Stomach (tissue), 8 donors: ENCODE measurements at regions not wholly inside any gene's neighbourhood (a gene's known extent, or its start where the extent isn't known, plus 50 kb on each side); places are given as distances from the start of the nearest gene placed in this dataset.

Experiments
- DNase-seq, 2 donors: peaks; one replicate each; pipeline versions ENCODE4 v3.0.0 to v3.0.0-alpha.2; 2013 to 2019
- H3K27ac ChIP-seq, 5 donors: fragments of 200-600 bp in 4 of 5; sonication (generic) in 4 of 5; one replicate each; pipeline ENCODE4 v1.5.1; 2013 to 2019; ENCODE audit warnings: mild to moderate bottlenecking in 1 of 5, moderate library complexity in 1 of 5
- H3K27me3 ChIP-seq, 3 donors: fragments of 200-600 bp; sonication (generic); one replicate each; pipeline ENCODE4 v1.5.1; 2017 to 2019; ENCODE audit warnings: mixed run types in 1 of 3
- H3K36me3 ChIP-seq, 4 donors: fragments of 200-600 bp; sonication (generic); 1 replicate in 3 of 4; 2 replicates in 1 of 4; pipeline ENCODE4 v1.5.1; 2016 to 2019
- H3K4me1 ChIP-seq, 4 donors: fragments of 200-600 bp; sonication (generic); one replicate each; pipeline ENCODE4 v1.5.1; 2016 to 2019
- H3K4me3 ChIP-seq, 4 donors: fragments of 200-600 bp; sonication (generic) in 3 of 4; one replicate each; pipeline ENCODE4 v1.5.1; 2016 to 2019; ENCODE audit warnings: mild to moderate bottlenecking in 1 of 4
- H3K9me3 ChIP-seq, 4 donors: fragments of 200-600 bp; sonication (generic); one replicate each; pipeline ENCODE4 v1.5.1; 2016 to 2019
- EP300 ChIP-seq: sonication (generic); formaldehyde crosslinking; IDR thresholded peaks from one replicate; pipeline ENCODE4 v1.6.1; 2017; ENCODE audit warnings: antibody characterized with exemption
- POLR2A ChIP-seq, 4 donors: fragments of 450-650 bp; IDR thresholded peaks; one replicate each; pipeline ENCODE4 v1.6.1; 2016; ENCODE audit warnings: antibody characterized with exemption in 4 of 4, control low read depth in 2 of 4, mild to moderate bottlenecking in 1 of 4, moderate library complexity in 1 of 4
- POLR2AphosphoS5 ChIP-seq, 3 donors: sonication (generic); formaldehyde crosslinking; IDR thresholded peaks; one replicate each; pipeline ENCODE4 v1.6.1; 2016; ENCODE audit warnings: antibody characterized with exemption in 3 of 3
- whole genome bisulfite sequencing, 5 donors: extraction: QIAGEN DNeasy Blood & Tissue Kit in 3 of 5; methylation state at CpG; one replicate each; pipeline versions ENCODE4 v1.1.5 to v1.1.7; 2013 to 2018; 5-methylcytosine and 5-hydroxymethylcytosine counted together
- intact Hi-C: fragments of 100-400 bp; cut with DNase I; formaldehyde crosslinking; loops from one replicate; pipeline ENCODE4 v1.15.1; 2023; ENCODE audit warnings: low total_unique reads
- TF ChIP-seq, protein P1 (sequence below), 7 experiments: fragments of 450-650 bp in 4 of 7; fragments of 200-600 bp in 3 of 7; sonication (generic) in 3 of 7; IDR thresholded peaks; one replicate each; pipeline ENCODE4 v1.5.1; 2016 to 2019; ENCODE audit warnings: antibody characterized with exemption in 7 of 7, control low read depth in 2 of 7, mild to moderate bottlenecking in 1 of 7
- donor health status: healthy with polysubstance abuse.
- donor health status: Bipolar disorder and iron deficiency.
- donor health status: healthy.

DNA sequence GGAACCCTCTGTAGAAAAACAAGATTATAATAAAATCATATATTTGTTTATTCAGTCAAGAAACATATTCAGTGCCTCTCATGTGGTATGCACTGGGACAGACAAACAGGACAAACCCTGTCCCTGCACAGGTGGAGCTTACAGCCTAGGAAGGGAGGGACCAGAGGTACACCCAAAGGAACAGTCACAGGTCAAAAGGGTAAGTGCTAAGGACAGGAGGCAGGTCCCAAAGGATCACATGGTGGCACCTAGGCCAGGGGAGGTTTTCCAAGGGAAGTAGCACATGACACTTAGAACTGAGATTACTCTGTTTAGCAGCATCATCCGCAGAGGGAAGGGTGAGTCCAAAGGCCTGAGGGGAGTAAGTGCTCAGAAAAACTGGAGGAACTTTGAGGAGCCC is 254.4 kb upstream of the ARRDC4 start:
- intact Hi-C loops, result no loop called here
- Histone ChIP-seq H3K9me3 (no peaks in the 10 kb centered on the region), H3K27me3 (no peaks in the 10 kb centered on the region), H3K4me1 (no peaks in the 10 kb centered on the region), H3K27ac (no peak overlapping the region), H3K36me3 (no peaks in the 10 kb centered on the region), H3K4me3 (no peak overlapping the region)
- no peak for DNase-seq
- TF ChIP-seq EP300, result no peak
- no peak for TF ChIP-seq POLR2A (IDR thresholded peaks at IDR 0.05)
- TF ChIP-seq, protein P1, sequence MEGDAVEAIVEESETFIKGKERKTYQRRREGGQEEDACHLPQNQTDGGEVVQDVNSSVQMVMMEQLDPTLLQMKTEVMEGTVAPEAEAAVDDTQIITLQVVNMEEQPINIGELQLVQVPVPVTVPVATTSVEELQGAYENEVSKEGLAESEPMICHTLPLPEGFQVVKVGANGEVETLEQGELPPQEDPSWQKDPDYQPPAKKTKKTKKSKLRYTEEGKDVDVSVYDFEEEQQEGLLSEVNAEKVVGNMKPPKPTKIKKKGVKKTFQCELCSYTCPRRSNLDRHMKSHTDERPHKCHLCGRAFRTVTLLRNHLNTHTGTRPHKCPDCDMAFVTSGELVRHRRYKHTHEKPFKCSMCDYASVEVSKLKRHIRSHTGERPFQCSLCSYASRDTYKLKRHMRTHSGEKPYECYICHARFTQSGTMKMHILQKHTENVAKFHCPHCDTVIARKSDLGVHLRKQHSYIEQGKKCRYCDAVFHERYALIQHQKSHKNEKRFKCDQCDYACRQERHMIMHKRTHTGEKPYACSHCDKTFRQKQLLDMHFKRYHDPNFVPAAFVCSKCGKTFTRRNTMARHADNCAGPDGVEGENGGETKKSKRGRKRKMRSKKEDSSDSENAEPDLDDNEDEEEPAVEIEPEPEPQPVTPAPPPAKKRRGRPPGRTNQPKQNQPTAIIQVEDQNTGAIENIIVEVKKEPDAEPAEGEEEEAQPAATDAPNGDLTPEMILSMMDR (IDR thresholded peaks at IDR 0.05), result no peak
- TF ChIP-seq POLR2AphosphoS5 (IDR thresholded peaks at IDR 0.05), result no peak
- WGBS, 5 donors, result 87 to 100% (median 94%) methylated on average over 1 of the region's 1 CpG

DNA sequence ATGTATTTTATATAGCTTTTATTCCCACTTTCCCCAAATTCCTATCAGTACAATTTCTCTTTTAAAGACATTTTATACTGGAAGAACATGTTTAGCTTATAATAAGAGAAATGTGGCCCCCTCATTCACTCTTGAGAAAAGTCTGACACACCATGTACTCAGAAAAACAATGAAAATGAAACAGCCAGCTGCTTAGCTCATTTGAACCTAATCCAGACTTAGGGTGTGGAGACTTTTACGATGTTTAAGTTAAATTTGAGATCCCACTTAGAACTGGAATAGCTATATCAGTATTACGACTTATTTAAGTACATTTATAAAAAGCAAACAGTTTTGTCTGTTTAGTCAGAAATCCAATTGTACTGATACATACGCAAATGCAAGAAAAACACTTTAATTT is 252.3 kb upstream of the ARRDC4 start:
- Histone ChIP-seq H3K27ac (no peak overlapping the region), H3K4me3 (no peak overlapping the region), H3K4me1 (no peaks in the 10 kb centered on the region), H3K9me3 (no peaks in the 10 kb centered on the region), H3K36me3 (no peaks in the 10 kb centered on the region), H3K27me3 (no peaks in the 10 kb centered on the region)
- DNase-seq, result peak in 1 of 2 donors; percentile 16
- WGBS, 5 donors, result 43 to 60% (median 50%) methylated on average over 3 of the region's 3 CpGs
- intact Hi-C loops, result no loop called here
- no peak for TF ChIP-seq POLR2A (IDR thresholded peaks at IDR 0.05)
- TF ChIP-seq, protein P1 (IDR thresholded peaks at IDR 0.05), result no peak
- no peak for TF ChIP-seq POLR2AphosphoS5 (IDR thresholded peaks at IDR 0.05)
- TF ChIP-seq EP300, result no peak

DNA sequence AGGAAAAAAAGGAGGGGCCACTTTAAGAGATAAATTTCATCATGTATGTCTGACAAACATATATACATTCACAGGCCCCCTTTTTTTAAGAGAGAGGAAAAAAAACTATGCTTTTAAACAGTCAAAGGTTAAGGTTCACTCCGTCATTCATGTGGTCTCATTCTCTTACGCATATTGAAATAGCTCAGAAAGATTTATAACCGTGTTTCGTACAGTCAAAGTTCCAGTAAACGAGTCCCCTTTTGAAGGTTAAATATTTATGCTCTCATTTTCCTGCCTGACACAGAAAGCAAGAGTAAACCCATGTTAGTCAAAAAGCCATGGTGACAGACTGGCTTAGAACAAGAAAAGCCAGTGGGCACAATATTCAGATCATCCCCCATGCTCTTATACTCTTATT is 248.0 kb upstream of the ARRDC4 start:
- H3K27me3 ChIP-seq, result no peaks in the 10 kb centered on the region
- H3K9me3 ChIP-seq, result no peaks in the 10 kb centered on the region
- no peaks in the 10 kb centered on the region for H3K4me1 ChIP-seq
- WGBS, 5 donors, result 20 to 40% (median 35%) methylated on average over 5 of the region's 5 CpGs
- intact Hi-C loops, result no loop called here
- H3K4me3 ChIP-seq, result no peak overlapping the region
- TF ChIP-seq, protein P1 (IDR thresholded peaks at IDR 0.05), result no peak
- TF ChIP-seq POLR2A (IDR thresholded peaks at IDR 0.05), result no peak
- TF ChIP-seq EP300, result no peak
- no peak for TF ChIP-seq POLR2AphosphoS5 (IDR thresholded peaks at IDR 0.05)
- no peak overlapping the region for H3K27ac ChIP-seq
- DNase-seq, result no peak
- no peaks in the 10 kb centered on the region for H3K36me3 ChIP-seq

DNA sequence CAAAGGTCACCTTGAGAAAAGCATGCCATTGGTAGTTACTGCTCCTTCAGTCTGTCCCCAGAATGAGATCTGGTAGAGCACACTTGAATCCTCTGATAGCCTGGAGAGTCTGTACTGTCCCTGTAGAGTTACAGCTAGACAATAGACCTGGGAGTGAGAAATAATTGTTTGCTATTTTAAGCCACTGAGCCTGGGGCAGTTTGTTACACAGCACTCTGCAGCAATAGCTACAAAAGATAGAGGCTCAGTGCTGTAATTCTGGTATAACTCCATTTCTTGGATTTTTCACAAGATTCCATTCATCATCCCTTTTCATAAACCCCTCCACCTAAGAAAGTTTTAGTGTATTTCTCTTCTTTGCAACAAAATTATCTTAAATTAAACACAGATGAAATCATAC is 242.7 kb upstream of the ARRDC4 start:
- Histone ChIP-seq H3K4me1 (no peaks in the 10 kb centered on the region), H3K27me3 (no peaks in the 10 kb centered on the region), H3K36me3 (no peaks in the 10 kb centered on the region), H3K27ac (no peak overlapping the region), H3K9me3 (peaks cover 0 to 14% (median 3%) of the 10 kb centered on the region in 4 donors), H3K4me3 (no peak overlapping the region)
- no peak for DNase-seq
- TF ChIP-seq, protein P1 (IDR thresholded peaks at IDR 0.05), result no peak
- TF ChIP-seq POLR2A (IDR thresholded peaks at IDR 0.05) (no peak), EP300 (no peak), POLR2AphosphoS5 (IDR thresholded peaks at IDR 0.05) (no peak)
- intact Hi-C loops, result no loop called here
